GM23338 (cell line): ENCODE measurements at regions not wholly inside any gene's neighbourhood (a gene's known extent, or its start where the extent isn't known, plus 50 kb on each side); places are given as distances from the start of the nearest gene placed in this dataset.

Source experiments
- ATAC-seq: fragments of 200-7000 bp; cut with Tn5 transposase; 3 replicates; pipeline ENCODE4 v1.9.1; 2020
- DNase-seq: peaks from one replicate; pipeline ENCODE4 v3.0.0-alpha.2; 2015; ENCODE audit warnings: low spot score
- H2AFZ ChIP-seq: fragments of 200-600 bp; sonication (generic); 2 replicates; pipeline ENCODE4 v1.8.0; 2016; ENCODE audit warnings: antibody characterized with exemption, mild to moderate bottlenecking, moderate library complexity
- H3F3A ChIP-seq: fragments of 200-600 bp; sonication (generic); replicated peaks from 2 replicates; pipeline ENCODE4 v1.8.0; 2017; ENCODE audit warnings: antibody characterized with exemption, mixed run types, low read depth
- H3K27ac ChIP-seq: fragments of 200-600 bp; sonication (generic); 2 replicates; pipeline ENCODE4 v1.6.1; 2016; ENCODE audit warnings: low read depth
- H3K27me3 ChIP-seq: fragments of 200-600 bp; sonication (generic); 2 replicates; pipeline ENCODE4 v1.8.0; 2016; ENCODE audit warnings: mild to moderate bottlenecking, mixed run types, moderate library complexity; ENCODE audit not compliant: insufficient read depth
- H3K36me3 ChIP-seq: fragments of 200-600 bp; sonication (generic); 2 replicates; pipeline ENCODE4 v1.8.0; 2016; ENCODE audit warnings: mild to moderate bottlenecking; ENCODE audit not compliant: insufficient read depth
- H3K4me1 ChIP-seq: fragments of 200-600 bp; sonication (generic); 2 replicates; pipeline ENCODE4 v1.8.0; 2016; ENCODE audit warnings: mild to moderate bottlenecking, moderate library complexity; ENCODE audit not compliant: insufficient read depth
- H3K4me2 ChIP-seq: fragments of 200-600 bp; sonication (generic); 2 replicates; pipeline ENCODE4 v1.7.1; 2017; ENCODE audit warnings: mixed run types
- H3K4me3 ChIP-seq: fragments of 200-600 bp; sonication (generic); 2 replicates; pipeline ENCODE4 v1.6.1; 2016; ENCODE audit warnings: mixed run types
- H3K79me2 ChIP-seq: fragments of 200-600 bp; sonication (generic); replicated peaks from 2 replicates; pipeline ENCODE4 v1.8.0; 2017; ENCODE audit warnings: mild to moderate bottlenecking; ENCODE audit not compliant: insufficient read depth
- H3K9me2 ChIP-seq: fragments of 200-600 bp; sonication (generic); 2 replicates; pipeline ENCODE4 v1.8.0; 2017; ENCODE audit not compliant: insufficient read depth
- H4K20me1 ChIP-seq: fragments of 200-600 bp; sonication (generic); replicated peaks from 2 replicates; pipeline ENCODE4 v1.8.0; 2017; ENCODE audit warnings: mild to moderate bottlenecking; ENCODE audit not compliant: insufficient read depth
- H3K27ac Mint-ChIP-seq: 2 replicates; pipeline ENCODE4 v1.8.0; 2020; ENCODE audit warnings: inconsistent platforms, mild to moderate bottlenecking, moderate library complexity, mixed read lengths
- H3K27me3 Mint-ChIP-seq: 3 replicates; pipeline ENCODE4 v1.8.0; 2022; ENCODE audit warnings: low read depth, mild to moderate bottlenecking, moderate library complexity, mixed read lengths, inconsistent platforms; ENCODE audit not compliant: insufficient read depth, poor library complexity
- H3K36me3 Mint-ChIP-seq: 3 replicates; pipeline ENCODE4 v1.8.0; 2021; ENCODE audit warnings: low read depth, mild to moderate bottlenecking, inconsistent platforms, moderate library complexity, mixed read lengths
- H3K4me1 Mint-ChIP-seq: 3 replicates; pipeline ENCODE4 v1.8.0; 2020; ENCODE audit warnings: mild to moderate bottlenecking, inconsistent platforms, mixed read lengths
- H3K4me3 Mint-ChIP-seq: 3 replicates; pipeline ENCODE4 v1.8.0; 2021; ENCODE audit warnings: moderate library complexity, mild to moderate bottlenecking, inconsistent platforms, mixed read lengths
- H3K9me3 Mint-ChIP-seq: 3 replicates; pipeline ENCODE4 v1.8.0; 2020; ENCODE audit warnings: moderate library complexity, mild to moderate bottlenecking, inconsistent platforms, mixed read lengths
- EZH2 ChIP-seq: fragments of 200-600 bp; sonication (generic); IDR thresholded peaks from one replicate; pipeline ENCODE4 v1.8.0; 2017; ENCODE audit warnings: antibody characterized with exemption, mild to moderate bottlenecking, low read depth; ENCODE audit not compliant: unreplicated experiment
- NANOG ChIP-seq: IDR thresholded peaks from 2 replicates; pipeline ENCODE4 v1.6.1; 2016; ENCODE audit warnings: antibody characterized with exemption, borderline replicate concordance
- ZNF114 ChIP-seq: fragments of 250-450 bp; sonication (Bioruptor Pico); IDR thresholded peaks from 2 replicates; pipeline ENCODE4 v1.5.0; 2020; ENCODE audit warnings: mild to moderate bottlenecking, moderate library complexity
- ZNF331 ChIP-seq: fragments of 250-450 bp; sonication (Bioruptor Pico); IDR thresholded peaks from 2 replicates; pipeline ENCODE4 v1.5.0; 2020; ENCODE audit warnings: low read depth, mild to moderate bottlenecking, moderate library complexity
- TF ChIP-seq, protein P1 (sequence below): fragments of 250-450 bp; sonication (Bioruptor Pico); IDR thresholded peaks from 2 replicates; pipeline ENCODE4 v1.5.0; 2020; ENCODE audit warnings: mild to moderate bottlenecking, moderate library complexity
- TF ChIP-seq, protein P2 (sequence below): IDR thresholded peaks from 2 replicates; pipeline ENCODE4 v1.6.1; 2016; ENCODE audit warnings: antibody characterized with exemption
- TF ChIP-seq, protein P3 (sequence below): IDR thresholded peaks from one replicate; pipeline ENCODE4 v1.6.1; 2018; ENCODE audit warnings: antibody characterized with exemption; ENCODE audit not compliant: unreplicated experiment
- TF ChIP-seq, protein P4 (sequence below), 2 experiments: fragments of 200-600 bp in 1 of 2; sonication (generic) in 1 of 2; conservative IDR thresholded peaks; 2 replicates each; pipeline versions ENCODE4 v1.5.1 to v1.6.1; 2016 to 2017; ENCODE audit warnings: antibody characterized with exemption in 2 of 2, low read depth in 2 of 2, mild to moderate bottlenecking in 2 of 2, moderate library complexity in 1 of 2

DNA sequence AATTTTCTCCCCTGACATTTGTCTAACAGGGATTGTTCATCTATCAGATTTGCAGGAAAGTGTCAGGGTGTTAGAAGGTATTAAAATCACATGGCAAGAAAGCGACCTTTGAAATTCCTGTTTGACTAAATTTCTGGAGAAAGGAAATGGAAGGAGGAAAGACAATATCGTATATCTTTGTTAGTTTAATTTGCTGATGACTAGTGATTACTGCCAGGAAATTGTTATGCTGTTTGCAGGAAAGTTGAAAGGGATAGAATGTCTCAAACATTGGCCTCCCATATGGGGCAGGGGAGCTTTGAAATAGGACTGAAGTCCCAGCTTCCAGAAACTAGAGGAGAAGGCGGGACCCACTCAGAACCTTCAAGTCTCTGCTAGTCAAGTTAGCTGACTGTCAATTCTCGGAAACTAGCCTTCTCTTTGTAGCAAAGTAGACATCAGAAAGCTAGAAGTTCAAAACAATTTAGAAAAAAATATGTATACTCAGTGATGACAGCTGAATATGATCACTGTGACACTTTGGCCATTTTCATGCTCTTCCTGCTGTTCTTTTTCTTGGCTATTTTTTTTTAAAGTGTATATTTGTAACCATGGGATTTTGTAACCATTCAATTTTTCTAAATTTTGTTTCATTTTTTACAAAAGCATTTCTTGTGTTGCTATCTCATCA is 53.4 kb upstream of the RALGAPA2 start (continued):
- TF ChIP-seq, protein P1, sequence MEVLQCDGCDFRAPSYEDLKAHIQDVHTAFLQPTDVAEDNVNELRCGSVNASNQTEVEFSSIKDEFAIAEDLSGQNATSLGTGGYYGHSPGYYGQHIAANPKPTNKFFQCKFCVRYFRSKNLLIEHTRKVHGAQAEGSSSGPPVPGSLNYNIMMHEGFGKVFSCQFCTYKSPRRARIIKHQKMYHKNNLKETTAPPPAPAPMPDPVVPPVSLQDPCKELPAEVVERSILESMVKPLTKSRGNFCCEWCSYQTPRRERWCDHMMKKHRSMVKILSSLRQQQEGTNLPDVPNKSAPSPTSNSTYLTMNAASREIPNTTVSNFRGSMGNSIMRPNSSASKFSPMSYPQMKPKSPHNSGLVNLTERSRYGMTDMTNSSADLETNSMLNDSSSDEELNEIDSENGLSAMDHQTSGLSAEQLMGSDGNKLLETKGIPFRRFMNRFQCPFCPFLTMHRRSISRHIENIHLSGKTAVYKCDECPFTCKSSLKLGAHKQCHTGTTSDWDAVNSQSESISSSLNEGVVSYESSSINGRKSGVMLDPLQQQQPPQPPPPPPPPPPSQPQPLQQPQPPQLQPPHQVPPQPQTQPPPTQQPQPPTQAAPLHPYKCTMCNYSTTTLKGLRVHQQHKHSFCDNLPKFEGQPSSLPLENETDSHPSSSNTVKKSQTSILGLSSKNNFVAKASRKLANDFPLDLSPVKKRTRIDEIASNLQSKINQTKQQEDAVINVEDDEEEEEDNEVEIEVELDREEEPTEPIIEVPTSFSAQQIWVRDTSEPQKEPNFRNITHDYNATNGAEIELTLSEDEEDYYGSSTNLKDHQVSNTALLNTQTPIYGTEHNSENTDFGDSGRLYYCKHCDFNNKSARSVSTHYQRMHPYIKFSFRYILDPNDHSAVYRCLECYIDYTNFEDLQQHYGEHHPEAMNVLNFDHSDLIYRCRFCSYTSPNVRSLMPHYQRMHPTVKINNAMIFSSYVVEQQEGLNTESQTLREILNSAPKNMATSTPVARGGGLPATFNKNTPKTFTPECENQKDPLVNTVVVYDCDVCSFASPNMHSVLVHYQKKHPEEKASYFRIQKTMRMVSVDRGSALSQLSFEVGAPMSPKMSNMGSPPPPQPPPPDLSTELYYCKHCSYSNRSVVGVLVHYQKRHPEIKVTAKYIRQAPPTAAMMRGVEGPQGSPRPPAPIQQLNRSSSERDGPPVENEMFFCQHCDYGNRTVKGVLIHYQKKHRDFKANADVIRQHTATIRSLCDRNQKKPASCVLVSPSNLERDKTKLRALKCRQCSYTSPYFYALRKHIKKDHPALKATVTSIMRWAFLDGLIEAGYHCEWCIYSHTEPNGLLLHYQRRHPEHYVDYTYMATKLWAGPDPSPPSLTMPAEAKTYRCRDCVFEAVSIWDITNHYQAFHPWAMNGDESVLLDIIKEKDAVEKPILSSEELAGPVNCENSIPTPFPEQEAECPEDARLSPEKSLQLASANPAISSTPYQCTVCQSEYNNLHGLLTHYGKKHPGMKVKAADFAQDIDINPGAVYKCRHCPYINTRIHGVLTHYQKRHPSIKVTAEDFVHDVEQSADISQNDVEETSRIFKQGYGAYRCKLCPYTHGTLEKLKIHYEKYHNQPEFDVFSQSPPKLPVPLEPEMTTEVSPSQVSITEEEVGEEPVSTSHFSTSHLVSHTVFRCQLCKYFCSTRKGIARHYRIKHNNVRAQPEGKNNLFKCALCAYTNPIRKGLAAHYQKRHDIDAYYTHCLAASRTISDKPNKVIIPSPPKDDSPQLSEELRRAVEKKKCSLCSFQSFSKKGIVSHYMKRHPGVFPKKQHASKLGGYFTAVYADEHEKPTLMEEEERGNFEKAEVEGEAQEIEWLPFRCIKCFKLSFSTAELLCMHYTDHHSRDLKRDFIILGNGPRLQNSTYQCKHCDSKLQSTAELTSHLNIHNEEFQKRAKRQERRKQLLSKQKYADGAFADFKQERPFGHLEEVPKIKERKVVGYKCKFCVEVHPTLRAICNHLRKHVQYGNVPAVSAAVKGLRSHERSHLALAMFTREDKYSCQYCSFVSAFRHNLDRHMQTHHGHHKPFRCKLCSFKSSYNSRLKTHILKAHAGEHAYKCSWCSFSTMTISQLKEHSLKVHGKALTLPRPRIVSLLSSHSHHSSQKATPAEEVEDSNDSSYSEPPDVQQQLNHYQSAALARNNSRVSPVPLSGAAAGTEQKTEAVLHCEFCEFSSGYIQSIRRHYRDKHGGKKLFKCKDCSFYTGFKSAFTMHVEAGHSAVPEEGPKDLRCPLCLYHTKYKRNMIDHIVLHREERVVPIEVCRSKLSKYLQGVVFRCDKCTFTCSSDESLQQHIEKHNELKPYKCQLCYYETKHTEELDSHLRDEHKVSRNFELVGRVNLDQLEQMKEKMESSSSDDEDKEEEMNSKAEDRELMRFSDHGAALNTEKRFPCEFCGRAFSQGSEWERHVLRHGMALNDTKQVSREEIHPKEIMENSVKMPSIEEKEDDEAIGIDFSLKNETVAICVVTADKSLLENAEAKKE (CRISPR knock-in tag) = no peak
- TF ChIP-seq ZNF114 (CRISPR knock-in tag) = no peak

DNA sequence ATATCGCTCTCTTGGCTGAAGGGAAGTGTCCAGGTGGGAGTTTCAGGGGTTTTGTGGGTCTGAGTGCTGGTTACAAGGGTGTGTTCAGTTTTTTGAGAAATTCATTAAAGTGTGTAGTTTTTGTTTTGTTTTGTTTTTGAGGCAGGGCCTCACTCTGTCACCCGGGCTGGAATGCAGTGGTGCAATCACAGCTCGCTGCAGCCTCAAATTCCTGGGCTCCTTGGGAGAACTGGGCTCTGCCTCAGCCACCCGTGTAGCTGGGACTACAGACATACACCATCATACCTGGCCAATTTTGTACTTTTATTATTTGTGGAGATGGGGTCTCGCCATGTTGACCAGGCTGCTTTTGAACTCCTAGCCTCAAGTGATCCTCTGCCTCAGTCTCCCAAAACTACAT is 51.2 kb upstream of the RALGAPA2 start:
- H3K9me3 Mint-ChIP-seq = peaks cover 34% of the 10 kb centered on the region
- DNase-seq (no peak), ATAC-seq (no peak)
- peaks cover 4% of the 10 kb centered on the region; the same call in 1 of the 2 replicates for H3K4me1 ChIP-seq
- TF ChIP-seq, protein P2, sequence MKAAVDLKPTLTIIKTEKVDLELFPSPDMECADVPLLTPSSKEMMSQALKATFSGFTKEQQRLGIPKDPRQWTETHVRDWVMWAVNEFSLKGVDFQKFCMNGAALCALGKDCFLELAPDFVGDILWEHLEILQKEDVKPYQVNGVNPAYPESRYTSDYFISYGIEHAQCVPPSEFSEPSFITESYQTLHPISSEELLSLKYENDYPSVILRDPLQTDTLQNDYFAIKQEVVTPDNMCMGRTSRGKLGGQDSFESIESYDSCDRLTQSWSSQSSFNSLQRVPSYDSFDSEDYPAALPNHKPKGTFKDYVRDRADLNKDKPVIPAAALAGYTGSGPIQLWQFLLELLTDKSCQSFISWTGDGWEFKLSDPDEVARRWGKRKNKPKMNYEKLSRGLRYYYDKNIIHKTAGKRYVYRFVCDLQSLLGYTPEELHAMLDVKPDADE = no peak
- TF ChIP-seq, protein P3, sequence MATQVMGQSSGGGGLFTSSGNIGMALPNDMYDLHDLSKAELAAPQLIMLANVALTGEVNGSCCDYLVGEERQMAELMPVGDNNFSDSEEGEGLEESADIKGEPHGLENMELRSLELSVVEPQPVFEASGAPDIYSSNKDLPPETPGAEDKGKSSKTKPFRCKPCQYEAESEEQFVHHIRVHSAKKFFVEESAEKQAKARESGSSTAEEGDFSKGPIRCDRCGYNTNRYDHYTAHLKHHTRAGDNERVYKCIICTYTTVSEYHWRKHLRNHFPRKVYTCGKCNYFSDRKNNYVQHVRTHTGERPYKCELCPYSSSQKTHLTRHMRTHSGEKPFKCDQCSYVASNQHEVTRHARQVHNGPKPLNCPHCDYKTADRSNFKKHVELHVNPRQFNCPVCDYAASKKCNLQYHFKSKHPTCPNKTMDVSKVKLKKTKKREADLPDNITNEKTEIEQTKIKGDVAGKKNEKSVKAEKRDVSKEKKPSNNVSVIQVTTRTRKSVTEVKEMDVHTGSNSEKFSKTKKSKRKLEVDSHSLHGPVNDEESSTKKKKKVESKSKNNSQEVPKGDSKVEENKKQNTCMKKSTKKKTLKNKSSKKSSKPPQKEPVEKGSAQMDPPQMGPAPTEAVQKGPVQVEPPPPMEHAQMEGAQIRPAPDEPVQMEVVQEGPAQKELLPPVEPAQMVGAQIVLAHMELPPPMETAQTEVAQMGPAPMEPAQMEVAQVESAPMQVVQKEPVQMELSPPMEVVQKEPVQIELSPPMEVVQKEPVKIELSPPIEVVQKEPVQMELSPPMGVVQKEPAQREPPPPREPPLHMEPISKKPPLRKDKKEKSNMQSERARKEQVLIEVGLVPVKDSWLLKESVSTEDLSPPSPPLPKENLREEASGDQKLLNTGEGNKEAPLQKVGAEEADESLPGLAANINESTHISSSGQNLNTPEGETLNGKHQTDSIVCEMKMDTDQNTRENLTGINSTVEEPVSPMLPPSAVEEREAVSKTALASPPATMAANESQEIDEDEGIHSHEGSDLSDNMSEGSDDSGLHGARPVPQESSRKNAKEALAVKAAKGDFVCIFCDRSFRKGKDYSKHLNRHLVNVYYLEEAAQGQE = no peak
- no peak for TF ChIP-seq ZNF114 (CRISPR knock-in tag)
- TF ChIP-seq, protein P4, sequence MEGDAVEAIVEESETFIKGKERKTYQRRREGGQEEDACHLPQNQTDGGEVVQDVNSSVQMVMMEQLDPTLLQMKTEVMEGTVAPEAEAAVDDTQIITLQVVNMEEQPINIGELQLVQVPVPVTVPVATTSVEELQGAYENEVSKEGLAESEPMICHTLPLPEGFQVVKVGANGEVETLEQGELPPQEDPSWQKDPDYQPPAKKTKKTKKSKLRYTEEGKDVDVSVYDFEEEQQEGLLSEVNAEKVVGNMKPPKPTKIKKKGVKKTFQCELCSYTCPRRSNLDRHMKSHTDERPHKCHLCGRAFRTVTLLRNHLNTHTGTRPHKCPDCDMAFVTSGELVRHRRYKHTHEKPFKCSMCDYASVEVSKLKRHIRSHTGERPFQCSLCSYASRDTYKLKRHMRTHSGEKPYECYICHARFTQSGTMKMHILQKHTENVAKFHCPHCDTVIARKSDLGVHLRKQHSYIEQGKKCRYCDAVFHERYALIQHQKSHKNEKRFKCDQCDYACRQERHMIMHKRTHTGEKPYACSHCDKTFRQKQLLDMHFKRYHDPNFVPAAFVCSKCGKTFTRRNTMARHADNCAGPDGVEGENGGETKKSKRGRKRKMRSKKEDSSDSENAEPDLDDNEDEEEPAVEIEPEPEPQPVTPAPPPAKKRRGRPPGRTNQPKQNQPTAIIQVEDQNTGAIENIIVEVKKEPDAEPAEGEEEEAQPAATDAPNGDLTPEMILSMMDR (conservative IDR thresholded peaks at IDR 0.05; ENCODE audit: low read depth in 2 of 2) = no peak
- no peak for TF ChIP-seq EZH2
- TF ChIP-seq ZNF331 (CRISPR knock-in tag) = no peak
- TF ChIP-seq NANOG = no peak
- H3K9me2 ChIP-seq = no peaks in the 10 kb centered on the region
- no peaks in the 10 kb centered on the region for H3K79me2 ChIP-seq
- H3K27ac Mint-ChIP-seq = no peak overlapping the region; the same call in 1 of the 2 replicates
- H3K27ac ChIP-seq = no peak overlapping the region
- peaks cover 3% of the 10 kb centered on the region; the same call in 1 of the 2 replicates for H3K36me3 ChIP-seq
- no peak overlapping the region for H2AFZ ChIP-seq
- H3K4me2 ChIP-seq = no peak overlapping the region
- H3K4me3 ChIP-seq = no peak overlapping the region
- peaks cover 16% of the 10 kb centered on the region; the same call in 2 of the 3 replicates for H3K36me3 Mint-ChIP-seq
- no peaks in the 10 kb centered on the region for H4K20me1 ChIP-seq
- no peaks in the 10 kb centered on the region for H3K27me3 ChIP-seq
- no peaks in the 10 kb centered on the region for H3K27me3 Mint-ChIP-seq
- no peak overlapping the region for H3K4me3 Mint-ChIP-seq
- H3K4me1 Mint-ChIP-seq = no peaks in the 10 kb centered on the region
- H3F3A ChIP-seq = no peaks in the 10 kb centered on the region
